ENCODE measurements at regions not wholly inside any gene's neighbourhood (a gene's known extent, or its start where the extent isn't known, plus 50 kb on each side); places are given as distances from the start of the nearest gene placed in this dataset.

- TF ChIP-seq POLR2A (IDR thresholded peaks at IDR 0.05; ENCODE audit: low read depth, low read length), result no peak
- TF ChIP-seq CTCF (IDR thresholded peaks at IDR 0.05; ENCODE audit: extremely low read depth in 1 of 2, insufficient read depth in 1 of 2, low read depth in 1 of 2, low read length in 2 of 2), result no peak
- no peak for TF ChIP-seq EZH2 (IDR thresholded peaks at IDR 0.05; ENCODE audit: borderline replicate concordance, low read depth, low read length, severe bottlenecking)
- TF ChIP-seq POLR2AphosphoS5 (IDR thresholded peaks at IDR 0.05; ENCODE audit: insufficient read depth, low read depth, low read length), result no peak
- no peak for TF ChIP-seq MAX (IDR thresholded peaks at IDR 0.05; ENCODE audit: insufficient read depth, insufficient read length)
Observed at GRCh38 chr4:20509315-20509714, 190.9 kb upstream of the PACRGL start.

Data from endothelial cell of umbilical vein (primary cell).